ENCODE measurements at regions not wholly inside any gene's neighbourhood (a gene's known extent, or its start where the extent isn't known, plus 50 kb on each side); places are given as distances from the start of the nearest gene placed in this dataset.
"Not testable (repeated sequence)": the region's sequence is repeated elsewhere in the genome, so short reads cannot be mapped to it uniquely, and the experiment has no call there.

DNA sequence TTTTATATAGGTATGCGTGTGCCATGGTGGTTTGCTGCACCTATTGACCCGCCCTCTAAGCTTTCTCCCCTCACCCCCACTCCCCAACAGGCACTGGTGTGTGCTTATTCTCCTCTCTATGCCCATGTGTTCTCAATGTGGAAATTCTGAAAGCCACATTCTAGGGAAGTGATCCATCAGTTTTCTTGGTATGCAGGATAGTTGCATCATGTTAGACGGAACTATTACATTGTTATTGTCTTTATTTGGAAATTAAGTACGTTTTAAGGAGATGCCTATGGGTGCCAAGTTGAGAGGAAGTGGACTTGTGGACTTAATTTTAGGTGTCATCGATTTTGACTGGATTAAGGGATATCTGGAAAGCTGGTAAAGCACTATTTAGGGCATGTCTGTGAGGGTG, 204.6 kb downstream of the RBM46 start:
- no peaks in the 10 kb centered on the region for H3K9me3 Mint-ChIP-seq
- peaks cover 3% of the 10 kb centered on the region for H3K27me3 Mint-ChIP-seq (ENCODE audit: low read depth)
- no peak for DNase-seq (ENCODE audit: low spot score)
- intact Hi-C loops (cut with micrococcal nuclease): no loop called here
- H3K4me1 Mint-ChIP-seq (ENCODE audit: low read depth): no peaks in the 10 kb centered on the region
- no peaks in the 10 kb centered on the region for H3K36me3 Mint-ChIP-seq (ENCODE audit: low read depth)
- no peak overlapping the region for H3K4me3 Mint-ChIP-seq (ENCODE audit: low read depth)
- no peak overlapping the region for H3K27ac Mint-ChIP-seq

GRCh38 chr4:154988511-154988910, 207.4 kb downstream of the RBM46 start:
- H3K36me3 Mint-ChIP-seq (ENCODE audit: low read depth): no peaks in the 10 kb centered on the region
- H3K9me3 Mint-ChIP-seq: no peaks in the 10 kb centered on the region
- intact Hi-C loops (cut with micrococcal nuclease): no loop called here
- H3K4me1 Mint-ChIP-seq (ENCODE audit: low read depth): no peaks in the 10 kb centered on the region
- H3K4me3 Mint-ChIP-seq (ENCODE audit: low read depth): no peak overlapping the region
- no peak for DNase-seq (ENCODE audit: low spot score)
- H3K27ac Mint-ChIP-seq: no peak overlapping the region
- H3K27me3 Mint-ChIP-seq (ENCODE audit: low read depth): peaks cover 3% of the 10 kb centered on the region

- Mint-ChIP-seq H3K27me3 (ENCODE audit: low read depth) (peaks cover 3% of the 10 kb centered on the region), H3K9me3 (no peaks in the 10 kb centered on the region), H3K36me3 (ENCODE audit: low read depth) (no peaks in the 10 kb centered on the region), H3K27ac (no peak overlapping the region), H3K4me3 (ENCODE audit: low read depth) (no peak overlapping the region), H3K4me1 (ENCODE audit: low read depth) (no peaks in the 10 kb centered on the region)
- intact Hi-C loops (cut with micrococcal nuclease): no loop called here
- DNase-seq (ENCODE audit: low spot score): no peak
These were observed 208.4 kb downstream of the RBM46 start for GRCh38 chr4:154989511-154989910.

GRCh38 chr4:154997866-154998265, 210.6 kb upstream of the NPY2R start:
- H3K36me3 Mint-ChIP-seq (ENCODE audit: low read depth); H3K4me3 Mint-ChIP-seq (ENCODE audit: low read depth); H3K27ac Mint-ChIP-seq; H3K27me3 Mint-ChIP-seq (ENCODE audit: low read depth); H3K9me3 Mint-ChIP-seq; H3K4me1 Mint-ChIP-seq (ENCODE audit: low read depth); DNase-seq (ENCODE audit: low spot score); intact Hi-C loops (cut with micrococcal nuclease): not testable (repeated sequence)

- Mint-ChIP-seq H3K27me3 (ENCODE audit: low read depth) (peaks cover 1% of the 10 kb centered on the region), H3K4me1 (ENCODE audit: low read depth) (peaks cover 3% of the 10 kb centered on the region), H3K9me3 (no peaks in the 10 kb centered on the region), H3K36me3 (ENCODE audit: low read depth) (no peaks in the 10 kb centered on the region), H3K4me3 (ENCODE audit: low read depth) (no peak overlapping the region), H3K27ac (no peak overlapping the region)
- DNase-seq (ENCODE audit: low spot score): no peak
- intact Hi-C loops (cut with micrococcal nuclease): no loop called here
These were observed 210.2 kb upstream of the NPY2R start for GRCh38 chr4:154998284-154998683.

GRCh38 chr4:154998773-154999172, 209.7 kb upstream of the NPY2R start:
- Mint-ChIP-seq H3K9me3 (no peaks in the 10 kb centered on the region), H3K27me3 (ENCODE audit: low read depth) (peaks cover 1% of the 10 kb centered on the region), H3K4me3 (ENCODE audit: low read depth) (no peak overlapping the region), H3K4me1 (ENCODE audit: low read depth) (peaks cover 3% of the 10 kb centered on the region), H3K27ac (no peak overlapping the region), H3K36me3 (ENCODE audit: low read depth) (no peaks in the 10 kb centered on the region)
- no peak for DNase-seq (ENCODE audit: low spot score)
- intact Hi-C loops (cut with micrococcal nuclease): no loop called here

GRCh38 chr4:154999950-155000578, 208.4 kb upstream of the NPY2R start:
- Mint-ChIP-seq H3K27me3 (ENCODE audit: low read depth) (peaks cover 1% of the 10 kb centered on the region), H3K4me1 (ENCODE audit: low read depth) (peaks cover 3% of the 10 kb centered on the region), H3K36me3 (ENCODE audit: low read depth) (no peaks in the 10 kb centered on the region), H3K4me3 (ENCODE audit: low read depth) (no peak overlapping the region), H3K9me3 (no peaks in the 10 kb centered on the region), H3K27ac (no peak overlapping the region)
- no peak for DNase-seq (ENCODE audit: low spot score)
- intact Hi-C loops (cut with micrococcal nuclease): no loop called here

GRCh38 chr4:155001251-155001650, 207.2 kb upstream of the NPY2R start:
- Mint-ChIP-seq H3K4me1 (ENCODE audit: low read depth) (peaks cover 3% of the 10 kb centered on the region), H3K4me3 (ENCODE audit: low read depth) (no peak overlapping the region), H3K27me3 (ENCODE audit: low read depth) (peaks cover 1% of the 10 kb centered on the region), H3K27ac (no peak overlapping the region), H3K9me3 (no peaks in the 10 kb centered on the region), H3K36me3 (ENCODE audit: low read depth) (no peaks in the 10 kb centered on the region)
- DNase-seq (ENCODE audit: low spot score): no peak
- intact Hi-C loops (cut with micrococcal nuclease): no loop called here

DNA sequence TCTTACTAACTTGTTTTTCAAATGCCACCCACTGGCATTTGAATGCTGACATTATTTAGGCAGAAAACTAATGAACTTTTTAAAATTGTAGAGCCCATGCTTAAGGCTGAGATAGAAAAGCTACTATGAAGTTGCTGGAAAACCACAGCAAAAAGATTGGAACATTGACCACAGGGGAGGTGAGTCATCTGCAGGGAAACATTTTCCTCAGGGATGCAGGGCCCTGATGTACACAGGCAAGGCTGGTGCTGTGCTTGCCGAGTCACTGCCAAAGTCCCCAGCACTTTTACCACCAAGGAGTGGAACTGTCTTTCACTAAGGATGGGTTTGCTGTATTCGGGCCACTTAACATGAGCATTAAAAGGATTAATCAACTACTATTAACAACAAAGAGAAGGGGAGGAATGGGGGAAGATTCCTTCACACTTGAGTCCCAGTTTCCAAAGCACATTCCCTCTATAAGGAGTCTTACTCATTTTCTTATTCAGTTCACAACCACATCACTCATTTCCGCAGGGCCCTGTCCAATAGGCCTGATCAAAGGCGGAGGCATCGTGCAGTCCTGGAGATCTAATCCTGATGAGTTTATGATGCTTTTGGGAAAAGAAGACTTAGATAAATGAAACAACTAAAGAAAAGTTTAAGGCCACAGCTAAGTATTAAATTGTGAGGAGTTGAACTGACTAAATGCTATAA, 202.9 kb upstream of the NPY2R start:
- H3K4me3 Mint-ChIP-seq (ENCODE audit: low read depth): no peak overlapping the region
- no peak for DNase-seq (ENCODE audit: low spot score)
- no peaks in the 10 kb centered on the region for H3K9me3 Mint-ChIP-seq
- no peaks in the 10 kb centered on the region for H3K36me3 Mint-ChIP-seq (ENCODE audit: low read depth)
- intact Hi-C loops (cut with micrococcal nuclease): no loop called here
- no peaks in the 10 kb centered on the region for H3K27me3 Mint-ChIP-seq (ENCODE audit: low read depth)
- H3K4me1 Mint-ChIP-seq (ENCODE audit: low read depth): peaks cover 2% of the 10 kb centered on the region
- H3K27ac Mint-ChIP-seq: no peak overlapping the region

GRCh38 chr4:155007660-155008176, 200.7 kb upstream of the NPY2R start:
- DNase-seq (ENCODE audit: low spot score): no peak
- Mint-ChIP-seq H3K4me3 (ENCODE audit: low read depth) (no peak overlapping the region), H3K27me3 (ENCODE audit: low read depth) (no peaks in the 10 kb centered on the region), H3K36me3 (ENCODE audit: low read depth) (no peaks in the 10 kb centered on the region), H3K9me3 (no peaks in the 10 kb centered on the region), H3K4me1 (ENCODE audit: low read depth) (peaks cover 2% of the 10 kb centered on the region), H3K27ac (no peak overlapping the region)
- intact Hi-C loops (cut with micrococcal nuclease): no loop called here

DNA sequence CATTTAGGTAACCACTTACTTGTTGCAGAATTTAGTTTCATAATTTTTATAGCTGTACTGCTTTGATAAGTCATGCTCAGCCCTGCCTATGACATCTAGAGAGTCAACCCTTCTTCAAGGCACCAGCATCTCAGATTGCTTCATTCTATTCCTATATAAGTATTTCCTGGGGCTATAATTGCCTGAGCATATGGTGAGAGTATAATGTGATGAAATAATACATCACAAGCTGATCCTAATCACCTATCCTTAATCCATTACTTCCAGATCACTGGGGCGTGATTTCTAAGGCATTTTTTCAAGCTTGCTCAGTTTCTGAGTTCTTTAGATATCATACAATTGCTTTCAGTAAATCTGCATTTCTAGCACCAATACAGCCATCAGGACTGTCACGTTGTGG, 200.0 kb upstream of the NPY2R start:
- H3K4me3 Mint-ChIP-seq (ENCODE audit: low read depth): no peak overlapping the region
- H3K4me1 Mint-ChIP-seq (ENCODE audit: low read depth): peaks cover 2% of the 10 kb centered on the region
- no peak overlapping the region for H3K27ac Mint-ChIP-seq
- intact Hi-C loops (cut with micrococcal nuclease): no loop called here
- no peaks in the 10 kb centered on the region for H3K9me3 Mint-ChIP-seq
- no peaks in the 10 kb centered on the region for H3K36me3 Mint-ChIP-seq (ENCODE audit: low read depth)
- H3K27me3 Mint-ChIP-seq (ENCODE audit: low read depth): no peaks in the 10 kb centered on the region
- DNase-seq (ENCODE audit: low spot score): no peak

GRCh38 chr4:155009288-155009687, 199.1 kb upstream of the NPY2R start:
- no peaks in the 10 kb centered on the region for H3K9me3 Mint-ChIP-seq
- H3K27me3 Mint-ChIP-seq (ENCODE audit: low read depth): no peaks in the 10 kb centered on the region
- intact Hi-C loops (cut with micrococcal nuclease): no loop called here
- no peak for DNase-seq (ENCODE audit: low spot score)
- H3K27ac Mint-ChIP-seq: no peak overlapping the region
- H3K36me3 Mint-ChIP-seq (ENCODE audit: low read depth): no peaks in the 10 kb centered on the region
- peaks cover 2% of the 10 kb centered on the region for H3K4me1 Mint-ChIP-seq (ENCODE audit: low read depth)
- H3K4me3 Mint-ChIP-seq (ENCODE audit: low read depth): no peak overlapping the region

DNA sequence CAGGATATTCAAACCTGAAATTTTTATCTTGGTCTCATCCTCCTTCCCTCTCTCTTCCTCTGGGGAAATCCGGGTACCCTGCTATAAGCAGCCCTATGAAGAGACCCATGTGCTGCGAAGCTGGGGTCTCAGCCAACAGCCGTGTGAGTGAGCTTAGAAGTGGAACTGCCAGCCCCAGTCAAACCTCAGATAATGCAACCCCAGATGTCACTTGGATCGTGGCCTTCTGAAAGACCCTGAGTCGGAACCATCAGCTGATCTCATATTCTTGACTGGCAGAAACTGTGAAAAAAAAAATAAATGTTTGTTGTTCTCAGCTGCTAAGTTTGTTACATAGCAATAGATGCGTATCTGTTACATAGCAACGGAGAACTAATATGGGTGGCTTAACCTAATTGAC, 198.1 kb upstream of the NPY2R start:
- H3K27me3 Mint-ChIP-seq (ENCODE audit: low read depth): no peaks in the 10 kb centered on the region
- peaks cover 2% of the 10 kb centered on the region for H3K4me1 Mint-ChIP-seq (ENCODE audit: low read depth)
- no peak for DNase-seq (ENCODE audit: low spot score)
- H3K9me3 Mint-ChIP-seq: no peaks in the 10 kb centered on the region
- no peaks in the 10 kb centered on the region for H3K36me3 Mint-ChIP-seq (ENCODE audit: low read depth)
- intact Hi-C loops (cut with micrococcal nuclease): no loop called here
- H3K4me3 Mint-ChIP-seq (ENCODE audit: low read depth): no peak overlapping the region
- H3K27ac Mint-ChIP-seq: no peak overlapping the region

Data from activated T-helper 2 cell treated with anti-CD3 and anti-CD28 coated beads, Interferon-gamma antibody, Interleukin-2, Interleukin-4, amounts not matched to agents 10 μg/mL and 5 μg/mL and 100 μg/mL, durations not matched to agents 14 hours and 24 hours and 36 hours (primary cell).